ENCODE measurements at regions not wholly inside any gene's neighbourhood (a gene's known extent, or its start where the extent isn't known, plus 50 kb on each side); places are given as distances from the start of the nearest gene placed in this dataset.

DNA sequence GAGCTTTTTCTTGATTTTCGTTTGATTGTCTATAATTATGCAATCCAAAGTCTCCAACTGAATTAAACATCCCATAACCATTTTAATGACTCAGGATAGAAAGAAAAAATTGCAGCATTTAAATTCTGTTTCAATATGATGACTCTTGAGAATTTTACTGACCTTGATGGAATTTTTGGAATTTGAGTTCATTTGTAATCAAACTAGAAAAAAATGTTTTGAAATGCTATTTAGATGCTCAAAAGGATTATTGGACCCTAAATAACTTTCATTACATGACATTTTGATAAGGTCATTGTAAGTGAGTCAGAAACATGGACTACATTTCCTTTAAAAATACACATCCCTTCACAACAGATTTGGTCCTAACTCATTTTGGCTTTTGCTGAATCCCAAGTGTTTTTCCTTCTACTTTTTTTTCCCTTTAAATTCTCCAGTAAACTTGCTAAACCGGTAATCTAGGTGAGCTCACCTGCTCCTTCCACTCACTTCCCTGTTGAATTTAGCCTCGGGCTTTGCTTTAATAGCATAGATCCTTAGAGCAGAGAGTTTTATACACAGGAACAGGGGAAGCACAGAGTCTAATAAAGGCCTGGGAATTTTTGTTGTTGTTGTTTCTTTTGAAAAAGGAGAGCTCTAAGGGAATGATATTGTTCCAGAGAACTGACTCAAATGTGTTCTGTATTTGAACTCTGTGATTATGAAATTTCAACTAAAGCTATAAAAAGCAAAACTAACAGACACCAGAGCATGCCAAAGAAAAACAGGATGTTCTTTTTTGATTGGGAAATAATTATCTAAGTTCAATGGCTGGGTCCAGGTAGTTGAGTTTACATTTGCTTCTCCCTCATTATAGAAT lies 1088.2 kb upstream of the CITED2 start:
- TF ChIP-seq, protein P1, sequence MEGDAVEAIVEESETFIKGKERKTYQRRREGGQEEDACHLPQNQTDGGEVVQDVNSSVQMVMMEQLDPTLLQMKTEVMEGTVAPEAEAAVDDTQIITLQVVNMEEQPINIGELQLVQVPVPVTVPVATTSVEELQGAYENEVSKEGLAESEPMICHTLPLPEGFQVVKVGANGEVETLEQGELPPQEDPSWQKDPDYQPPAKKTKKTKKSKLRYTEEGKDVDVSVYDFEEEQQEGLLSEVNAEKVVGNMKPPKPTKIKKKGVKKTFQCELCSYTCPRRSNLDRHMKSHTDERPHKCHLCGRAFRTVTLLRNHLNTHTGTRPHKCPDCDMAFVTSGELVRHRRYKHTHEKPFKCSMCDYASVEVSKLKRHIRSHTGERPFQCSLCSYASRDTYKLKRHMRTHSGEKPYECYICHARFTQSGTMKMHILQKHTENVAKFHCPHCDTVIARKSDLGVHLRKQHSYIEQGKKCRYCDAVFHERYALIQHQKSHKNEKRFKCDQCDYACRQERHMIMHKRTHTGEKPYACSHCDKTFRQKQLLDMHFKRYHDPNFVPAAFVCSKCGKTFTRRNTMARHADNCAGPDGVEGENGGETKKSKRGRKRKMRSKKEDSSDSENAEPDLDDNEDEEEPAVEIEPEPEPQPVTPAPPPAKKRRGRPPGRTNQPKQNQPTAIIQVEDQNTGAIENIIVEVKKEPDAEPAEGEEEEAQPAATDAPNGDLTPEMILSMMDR (IDR thresholded peaks at IDR 0.05) = no peak
- TF ChIP-seq POLR2A (IDR thresholded peaks at IDR 0.05) = no peak
